Loucy (cell line): ENCODE measurements at regions not wholly inside any gene's neighbourhood (a gene's known extent, or its start where the extent isn't known, plus 50 kb on each side); places are given as distances from the start of the nearest gene placed in this dataset.

Source experiments
- H2AFZ ChIP-seq: fragments of 200-600 bp; sonication (generic); 2 replicates; pipeline ENCODE4 v1.6.0; 2016; ENCODE audit warnings: antibody characterized with exemption, mild to moderate bottlenecking, low read length, moderate library complexity
- H3F3A ChIP-seq: fragments of 200-600 bp; 2 replicates; pipeline ENCODE4 v1.6.0; 2016; ENCODE audit warnings: antibody characterized with exemption, low read depth, mild to moderate bottlenecking
- H3K27me3 ChIP-seq: fragments of 200-600 bp; sonication (generic); 2 replicates; pipeline ENCODE4 v1.6.1; 2014; ENCODE audit warnings: low read length, mild to moderate bottlenecking; ENCODE audit not compliant: insufficient read depth, poor library complexity, severe bottlenecking
- H3K36me3 ChIP-seq: fragments of 200-600 bp; sonication (generic); 2 replicates; pipeline ENCODE4 v1.6.1; 2016; ENCODE audit warnings: low read length; ENCODE audit not compliant: insufficient read depth
- H3K4me1 ChIP-seq: fragments of 200-600 bp; sonication (generic); 2 replicates; pipeline ENCODE4 v1.5.1; 2014; ENCODE audit warnings: low read length, mild to moderate bottlenecking; ENCODE audit not compliant: insufficient read depth, poor library complexity, severe bottlenecking
- H3K4me2 ChIP-seq: fragments of 200-600 bp; sonication (generic); 2 replicates; pipeline ENCODE4 v1.6.0; 2014; ENCODE audit warnings: antibody characterized with exemption, low read length, low read depth, mild to moderate bottlenecking; ENCODE audit not compliant: poor library complexity, severe bottlenecking
- H3K4me3 ChIP-seq: fragments of 200-600 bp; sonication (generic); 2 replicates; pipeline ENCODE4 v1.5.1; 2014; ENCODE audit warnings: low read length, mild to moderate bottlenecking, mixed read lengths; ENCODE audit not compliant: poor library complexity, severe bottlenecking
- H3K79me2 ChIP-seq: fragments of 200-600 bp; sonication (generic); 2 replicates; pipeline ENCODE4 v1.6.1; 2014; ENCODE audit warnings: low read length; ENCODE audit not compliant: insufficient read depth
- H3K9ac ChIP-seq: fragments of 200-600 bp; sonication (generic); 2 replicates; pipeline ENCODE4 v1.6.0; 2014; ENCODE audit warnings: mild to moderate bottlenecking, low read depth, low read length, moderate library complexity; ENCODE audit not compliant: poor library complexity, severe bottlenecking
- H3K9me2 ChIP-seq: fragments of 200-600 bp; sonication (generic); replicated peaks from 2 replicates; pipeline ENCODE4 v1.6.1; 2016; ENCODE audit warnings: low read depth, low read length, mixed read lengths
- H3K9me3 ChIP-seq: fragments of 200-600 bp; sonication (generic); 2 replicates; pipeline ENCODE4 v1.6.1; 2014; ENCODE audit warnings: mild to moderate bottlenecking, antibody characterized with exemption, low read length, low read depth; ENCODE audit not compliant: insufficient read depth
- H4K20me1 ChIP-seq: fragments of 200-600 bp; sonication (generic); 2 replicates; pipeline ENCODE4 v1.6.0; 2014; ENCODE audit warnings: antibody characterized with exemption, low read length, mild to moderate bottlenecking; ENCODE audit not compliant: insufficient read depth, poor library complexity, severe bottlenecking
- CTCF ChIP-seq: fragments of 200-600 bp; sonication (generic); conservative IDR thresholded peaks from 2 replicates; pipeline ENCODE4 v1.5.1; 2014; ENCODE audit warnings: mild to moderate bottlenecking, antibody characterized with exemption, low read length
- EZH2phosphoT487 ChIP-seq: fragments of 200-600 bp; IDR thresholded peaks from 2 replicates; pipeline ENCODE4 v1.6.1; 2018; ENCODE audit warnings: antibody characterized with exemption, mild to moderate bottlenecking, moderate library complexity, borderline replicate concordance

DNA sequence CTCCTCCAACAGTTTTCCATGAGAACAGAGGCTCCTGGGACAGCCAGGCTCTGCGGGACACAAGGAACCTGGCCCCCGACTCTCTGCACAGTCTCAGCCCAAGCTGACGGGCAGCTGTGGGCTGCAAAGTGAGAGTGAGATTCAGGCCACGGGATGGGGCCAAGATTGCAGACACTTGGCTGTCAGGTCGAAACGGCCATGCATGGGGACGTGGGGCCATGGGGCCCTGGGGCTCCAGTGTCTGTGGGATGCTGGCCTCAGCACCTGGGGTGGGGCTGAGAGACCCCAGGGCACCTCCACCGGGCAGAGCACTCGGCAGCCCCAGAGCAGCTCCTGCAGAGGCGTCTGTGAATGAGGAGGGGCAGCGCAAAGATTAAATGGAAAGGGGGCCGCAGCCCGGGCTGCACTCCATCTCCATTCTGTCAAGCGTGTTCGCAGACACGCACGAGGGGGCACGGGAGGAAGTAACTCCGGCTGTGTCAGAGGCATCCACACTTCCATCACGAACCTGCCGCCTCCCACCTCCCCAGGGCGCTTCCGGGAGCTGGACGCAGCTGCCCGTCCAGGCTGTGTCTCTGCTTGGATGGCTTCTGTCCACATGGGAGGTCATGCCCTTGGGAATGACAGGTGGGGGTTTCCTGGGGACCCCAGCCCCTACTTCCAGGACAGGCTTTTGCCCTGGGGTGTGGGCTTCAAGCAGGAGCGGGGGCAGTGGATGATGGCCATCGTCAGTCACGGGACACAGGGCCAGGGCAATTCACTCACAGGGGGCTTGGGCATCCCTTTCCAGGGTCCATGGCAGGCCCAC is 82.8 kb upstream of the NKX1-1 start:
- no peaks in the 10 kb centered on the region for H3K27me3 ChIP-seq
- no peak overlapping the region for H3K9ac ChIP-seq
- H3K4me3 ChIP-seq: no peak overlapping the region
- H4K20me1 ChIP-seq: no peaks in the 10 kb centered on the region
- H3K36me3 ChIP-seq: no peaks in the 10 kb centered on the region
- no peaks in the 10 kb centered on the region for H3K4me1 ChIP-seq
- H2AFZ ChIP-seq: no peak overlapping the region
- H3K9me2 ChIP-seq: no peaks in the 10 kb centered on the region
- H3K9me3 ChIP-seq: peaks cover 35% of the 10 kb centered on the region; the same call in 1 of the 2 replicates
- no peaks in the 10 kb centered on the region for H3K79me2 ChIP-seq
- H3F3A ChIP-seq: no peaks in the 10 kb centered on the region
- no peak overlapping the region for H3K4me2 ChIP-seq
- TF ChIP-seq CTCF (no peak), EZH2phosphoT487 (no peak)

GRCh38 chr4:1488357-1488756 is 82.1 kb upstream of the NKX1-1 start:
- Histone ChIP-seq H3F3A (no peaks in the 10 kb centered on the region), H3K79me2 (no peaks in the 10 kb centered on the region), H3K4me1 (no peaks in the 10 kb centered on the region), H3K9me2 (no peaks in the 10 kb centered on the region), H3K27me3 (no peaks in the 10 kb centered on the region), H2AFZ (no peak overlapping the region), H3K4me3 (no peak overlapping the region), H4K20me1 (no peaks in the 10 kb centered on the region), H3K4me2 (no peak overlapping the region), H3K9me3 (peaks cover 35% of the 10 kb centered on the region; the same call in 1 of the 2 replicates), H3K36me3 (no peaks in the 10 kb centered on the region), H3K9ac (no peak overlapping the region)
- no peak for TF ChIP-seq EZH2phosphoT487

- no peaks in the 10 kb centered on the region for H3K27me3 ChIP-seq
- no peak overlapping the region for H3K4me2 ChIP-seq
- H3K36me3 ChIP-seq: no peaks in the 10 kb centered on the region
Observed at GRCh38 chr4:1487761-1488160, 81.5 kb upstream of the NKX1-1 start.

More at GRCh38 chr4:1487761-1488160, 81.5 kb upstream of the NKX1-1 start:
- Histone ChIP-seq H3K79me2 (no peaks in the 10 kb centered on the region), H3K9ac (no peak overlapping the region), H4K20me1 (no peaks in the 10 kb centered on the region), H3F3A (no peaks in the 10 kb centered on the region), H3K4me1 (no peaks in the 10 kb centered on the region), H3K9me2 (no peaks in the 10 kb centered on the region), H3K9me3 (peaks cover 35% of the 10 kb centered on the region; the same call in 1 of the 2 replicates), H2AFZ (no peak overlapping the region), H3K4me3 (no peak overlapping the region)
- TF ChIP-seq CTCF (no peak), EZH2phosphoT487 (no peak)
